AG09309 (cell line): ENCODE measurements at regions not wholly inside any gene's neighbourhood (a gene's known extent, or its start where the extent isn't known, plus 50 kb on each side); places are given as distances from the start of the nearest gene placed in this dataset.
"Not testable (repeated sequence)": the region's sequence is repeated elsewhere in the genome, so short reads cannot be mapped to it uniquely, and the experiment has no call there.

Source experiments
- DNase-seq: peaks from one replicate; pipeline ENCODE4 v3.0.0-alpha.2; 2010; ENCODE audit warnings: low read depth
- H3K4me3 ChIP-seq: 2 replicates; pipeline ENCODE4 v1.5.1; 2011; ENCODE audit warnings: mild to moderate bottlenecking, low read depth, low read length, moderate library complexity; ENCODE audit not compliant: control insufficient read depth
- TF ChIP-seq, protein P1 (sequence below): IDR thresholded peaks from 2 replicates; pipeline ENCODE4 v1.5.1; 2011; ENCODE audit warnings: mild to moderate bottlenecking, low read depth, low read length, inconsistent platforms; ENCODE audit not compliant: insufficient read depth, control insufficient read depth; ENCODE audit errors: missing control alignments

- TF ChIP-seq, protein P1, sequence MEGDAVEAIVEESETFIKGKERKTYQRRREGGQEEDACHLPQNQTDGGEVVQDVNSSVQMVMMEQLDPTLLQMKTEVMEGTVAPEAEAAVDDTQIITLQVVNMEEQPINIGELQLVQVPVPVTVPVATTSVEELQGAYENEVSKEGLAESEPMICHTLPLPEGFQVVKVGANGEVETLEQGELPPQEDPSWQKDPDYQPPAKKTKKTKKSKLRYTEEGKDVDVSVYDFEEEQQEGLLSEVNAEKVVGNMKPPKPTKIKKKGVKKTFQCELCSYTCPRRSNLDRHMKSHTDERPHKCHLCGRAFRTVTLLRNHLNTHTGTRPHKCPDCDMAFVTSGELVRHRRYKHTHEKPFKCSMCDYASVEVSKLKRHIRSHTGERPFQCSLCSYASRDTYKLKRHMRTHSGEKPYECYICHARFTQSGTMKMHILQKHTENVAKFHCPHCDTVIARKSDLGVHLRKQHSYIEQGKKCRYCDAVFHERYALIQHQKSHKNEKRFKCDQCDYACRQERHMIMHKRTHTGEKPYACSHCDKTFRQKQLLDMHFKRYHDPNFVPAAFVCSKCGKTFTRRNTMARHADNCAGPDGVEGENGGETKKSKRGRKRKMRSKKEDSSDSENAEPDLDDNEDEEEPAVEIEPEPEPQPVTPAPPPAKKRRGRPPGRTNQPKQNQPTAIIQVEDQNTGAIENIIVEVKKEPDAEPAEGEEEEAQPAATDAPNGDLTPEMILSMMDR = no peak
- no peak overlapping the region for H3K4me3 ChIP-seq
These were observed 826.1 kb downstream of the STPG2 start for GRCh38 chr4:97317201-97317600.

DNA sequence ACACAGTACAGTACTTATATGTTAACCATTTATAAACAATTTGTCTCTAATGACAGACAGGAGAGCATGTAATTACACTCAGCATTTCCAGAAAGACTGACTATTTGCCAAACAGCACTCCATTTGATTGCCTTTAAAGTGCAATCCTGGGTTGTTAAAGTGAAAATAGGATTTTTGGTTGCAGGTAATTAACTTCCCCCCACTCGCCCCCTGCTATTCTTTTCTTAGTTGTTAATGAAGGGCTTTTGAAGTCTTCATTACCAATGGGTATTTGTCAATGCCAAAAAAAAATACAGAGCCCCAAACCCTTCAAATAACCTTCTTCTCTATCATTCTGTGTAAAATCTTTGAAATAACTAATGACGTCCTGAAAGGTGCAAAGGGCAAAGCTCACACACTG, 825.6 kb downstream of the STPG2 start:
- H3K4me3 ChIP-seq = no peak overlapping the region
- DNase-seq = no peak
- TF ChIP-seq, protein P1 = no peak

More at GRCh38 chr4:97317201-97317600, 826.1 kb downstream of the STPG2 start:
- no peak for DNase-seq

GRCh38 chr4:97325751-97326150, 817.5 kb downstream of the STPG2 start:
- not testable (repeated sequence) for DNase-seq, H3K4me3 ChIP-seq

DNA sequence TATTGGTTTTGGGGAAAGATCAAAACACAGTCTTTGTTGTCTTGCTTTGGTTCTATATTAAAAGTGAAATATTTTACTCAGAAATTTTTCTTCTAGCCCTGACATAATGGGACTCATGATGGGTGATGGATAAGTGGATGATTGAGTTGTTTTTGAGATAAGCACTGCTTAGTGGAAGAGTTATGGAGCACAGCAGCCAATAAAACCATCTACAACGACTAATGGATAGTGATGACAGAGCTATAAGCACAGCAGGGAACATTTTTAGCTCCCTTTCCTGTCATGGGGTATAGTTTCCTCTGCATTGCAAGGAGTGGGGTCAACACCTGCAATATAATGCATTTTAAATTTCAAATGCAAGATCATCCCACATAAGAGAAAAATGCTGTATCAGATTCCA, 812.4 kb downstream of the STPG2 start:
- no peak overlapping the region for H3K4me3 ChIP-seq
- no peak for DNase-seq
- TF ChIP-seq, protein P1 = no peak

- TF ChIP-seq, protein P1 = no peak
- DNase-seq = no peak
- H3K4me3 ChIP-seq = no peak overlapping the region
These were observed 808.9 kb downstream of the STPG2 start for GRCh38 chr4:97334348-97334747.

GRCh38 chr4:97349468-97350186, 793.6 kb downstream of the STPG2 start:
- TF ChIP-seq, protein P1 = no peak

GRCh38 chr4:97353876-97354275, 789.4 kb downstream of the STPG2 start:
- no peak for DNase-seq
- H3K4me3 ChIP-seq = no peak overlapping the region
- TF ChIP-seq, protein P1 = no peak

More at GRCh38 chr4:97349468-97350186, 793.6 kb downstream of the STPG2 start:
- no peak overlapping the region for H3K4me3 ChIP-seq
- DNase-seq = no peak
